Ovary (tissue), 3 donors: ENCODE measurements at regions not wholly inside any gene's neighbourhood (a gene's known extent, or its start where the extent isn't known, plus 50 kb on each side); places are given as distances from the start of the nearest gene placed in this dataset.

Experiments used
- CTCF ChIP-seq, 3 donors: fragments of 450-650 bp in 2 of 3; fragments of 200-600 bp in 1 of 3; IDR thresholded peaks; one replicate each; pipeline versions ENCODE4 v1.5.1 to v1.8.0; 2016 to 2022; ENCODE audit warnings: antibody characterized with exemption in 3 of 3, mild to moderate bottlenecking in 1 of 3
- EP300 ChIP-seq: sonication (generic); formaldehyde crosslinking; IDR thresholded peaks from one replicate; pipeline ENCODE4 v1.6.1; 2017; ENCODE audit warnings: antibody characterized with exemption
- POLR2A ChIP-seq: fragments of 450-650 bp; IDR thresholded peaks from one replicate; pipeline ENCODE4 v1.6.1; 2017; ENCODE audit warnings: antibody characterized with exemption, mild to moderate bottlenecking, moderate library complexity
- donor health status: DM: no; HTN: no; CAD: no.

- TF ChIP-seq CTCF (IDR thresholded peaks at IDR 0.05) (no peak), POLR2A (no peak), EP300 (no peak)
These were observed 56.3 kb downstream of the SLC24A2 start for GRCh38 chr9:19732441-19732951.
